Type B pancreatic cell (in vitro differentiated cells): ENCODE measurements at regions not wholly inside any gene's neighbourhood (a gene's known extent, or its start where the extent isn't known, plus 50 kb on each side); places are given as distances from the start of the nearest gene placed in this dataset.

Source experiments
- DNase-seq: peaks from one replicate; pipeline ENCODE4 v3.0.0; 2021; ENCODE audit warnings: mixed read lengths; ENCODE audit not compliant: unreplicated experiment; ENCODE audit errors: extremely low spot score
- H3K27ac Mint-ChIP-seq: 2 replicates; pipeline ENCODE4 v1.8.0; 2021; ENCODE audit warnings: mild to moderate bottlenecking, mixed read lengths
- H3K27me3 Mint-ChIP-seq: 2 replicates; pipeline ENCODE4 v1.8.0; 2021; ENCODE audit warnings: mixed read lengths
- H3K36me3 Mint-ChIP-seq: 2 replicates; pipeline ENCODE4 v1.8.0; 2021; ENCODE audit warnings: mixed read lengths
- H3K4me1 Mint-ChIP-seq: one replicate; pipeline ENCODE4 v1.8.0; 2021; ENCODE audit warnings: mixed read lengths; ENCODE audit not compliant: unreplicated experiment
- H3K4me3 Mint-ChIP-seq: 2 replicates; pipeline ENCODE4 v1.8.0; 2021; ENCODE audit warnings: mild to moderate bottlenecking, mixed read lengths
- H3K9me3 Mint-ChIP-seq: 2 replicates; pipeline ENCODE4 v1.8.0; 2021; ENCODE audit warnings: mixed read lengths
- TF ChIP-seq, protein P1 (sequence below): fragments of 200-600 bp; sonication (generic); conservative IDR thresholded peaks from 2 replicates; pipeline ENCODE4 v1.5.0; 2021; ENCODE audit warnings: antibody characterized with exemption, mild to moderate bottlenecking

DNA sequence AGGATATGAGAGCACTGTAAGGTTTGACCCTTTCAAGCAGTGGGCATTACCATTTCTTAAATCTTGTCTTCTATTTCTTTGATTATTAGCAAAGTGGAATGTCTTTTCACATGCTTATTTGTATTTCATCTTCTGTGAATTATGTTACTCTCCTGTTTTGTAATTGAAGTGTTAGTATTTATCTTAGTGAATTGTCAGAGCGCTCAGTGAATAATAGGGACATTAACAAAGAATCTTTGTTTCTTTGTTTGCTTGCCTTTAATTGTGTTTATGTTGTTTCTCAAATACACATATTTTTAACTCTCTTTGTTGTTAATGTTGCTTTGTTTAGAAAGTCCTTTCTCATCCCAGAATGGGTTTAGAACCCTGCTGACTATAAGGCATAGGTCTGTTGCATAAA, 259.3 kb downstream of the RRAGC start:
- TF ChIP-seq, protein P1, sequence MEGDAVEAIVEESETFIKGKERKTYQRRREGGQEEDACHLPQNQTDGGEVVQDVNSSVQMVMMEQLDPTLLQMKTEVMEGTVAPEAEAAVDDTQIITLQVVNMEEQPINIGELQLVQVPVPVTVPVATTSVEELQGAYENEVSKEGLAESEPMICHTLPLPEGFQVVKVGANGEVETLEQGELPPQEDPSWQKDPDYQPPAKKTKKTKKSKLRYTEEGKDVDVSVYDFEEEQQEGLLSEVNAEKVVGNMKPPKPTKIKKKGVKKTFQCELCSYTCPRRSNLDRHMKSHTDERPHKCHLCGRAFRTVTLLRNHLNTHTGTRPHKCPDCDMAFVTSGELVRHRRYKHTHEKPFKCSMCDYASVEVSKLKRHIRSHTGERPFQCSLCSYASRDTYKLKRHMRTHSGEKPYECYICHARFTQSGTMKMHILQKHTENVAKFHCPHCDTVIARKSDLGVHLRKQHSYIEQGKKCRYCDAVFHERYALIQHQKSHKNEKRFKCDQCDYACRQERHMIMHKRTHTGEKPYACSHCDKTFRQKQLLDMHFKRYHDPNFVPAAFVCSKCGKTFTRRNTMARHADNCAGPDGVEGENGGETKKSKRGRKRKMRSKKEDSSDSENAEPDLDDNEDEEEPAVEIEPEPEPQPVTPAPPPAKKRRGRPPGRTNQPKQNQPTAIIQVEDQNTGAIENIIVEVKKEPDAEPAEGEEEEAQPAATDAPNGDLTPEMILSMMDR, result no peak
- no peak overlapping the region for H3K27ac Mint-ChIP-seq
- H3K4me1 Mint-ChIP-seq, result no peaks in the 10 kb centered on the region
- H3K27me3 Mint-ChIP-seq, result peaks cover 22% of the 10 kb centered on the region
- H3K36me3 Mint-ChIP-seq, result no peaks in the 10 kb centered on the region
- no peaks in the 10 kb centered on the region for H3K9me3 Mint-ChIP-seq
- no peak for DNase-seq
- no peak overlapping the region for H3K4me3 Mint-ChIP-seq

DNA sequence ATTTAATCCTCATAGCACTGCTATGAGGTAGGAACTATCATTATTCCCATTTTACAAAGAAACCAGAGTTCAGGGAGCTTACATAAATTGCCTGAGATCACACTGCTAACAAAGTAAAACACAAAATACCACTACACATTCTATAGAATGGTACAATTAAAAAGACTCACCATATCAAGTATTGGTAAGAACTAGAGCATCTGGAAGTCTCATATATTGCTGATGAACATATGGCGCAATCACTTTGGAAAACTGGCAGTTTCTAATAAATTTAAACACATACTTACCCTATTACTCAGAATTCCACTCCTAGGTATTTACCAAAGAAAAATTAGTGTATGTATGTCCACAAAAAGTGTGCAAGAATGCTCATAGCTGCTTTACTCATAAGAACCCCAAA, 261.5 kb downstream of the RRAGC start:
- Mint-ChIP-seq H3K36me3 (no peaks in the 10 kb centered on the region), H3K27ac (no peak overlapping the region), H3K4me1 (no peaks in the 10 kb centered on the region), H3K9me3 (peaks cover 5% of the 10 kb centered on the region), H3K4me3 (no peak overlapping the region), H3K27me3 (peaks cover 24% of the 10 kb centered on the region)
- no peak for DNase-seq
- TF ChIP-seq, protein P1, result no peak

DNA sequence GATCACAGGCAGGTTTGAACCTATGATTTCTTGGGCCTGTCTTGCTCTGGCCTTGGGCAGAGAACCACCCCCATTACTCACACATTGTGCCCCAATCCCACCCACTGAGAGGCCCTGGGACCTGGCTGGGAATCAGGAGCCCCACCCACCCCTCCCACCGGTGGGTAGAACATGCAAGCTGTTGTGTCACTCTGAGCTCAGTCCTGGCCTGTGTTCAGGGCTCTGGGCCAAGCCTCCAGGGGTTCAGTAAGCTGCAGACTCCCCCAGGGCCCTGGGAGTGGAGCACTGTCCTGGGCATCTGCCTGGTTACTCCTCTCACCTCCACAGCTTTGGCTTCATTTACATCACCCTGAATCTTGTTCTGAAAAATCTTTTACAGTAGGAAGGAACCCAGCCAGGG, 270.5 kb downstream of the RRAGC start:
- no peak overlapping the region for H3K27ac Mint-ChIP-seq
- no peaks in the 10 kb centered on the region for H3K4me1 Mint-ChIP-seq
- H3K9me3 Mint-ChIP-seq, result peaks cover 3% of the 10 kb centered on the region
- DNase-seq, result no peak
- H3K27me3 Mint-ChIP-seq, result peaks cover 18% of the 10 kb centered on the region
- no peaks in the 10 kb centered on the region for H3K36me3 Mint-ChIP-seq
- H3K4me3 Mint-ChIP-seq, result no peak overlapping the region
- TF ChIP-seq, protein P1, result no peak

DNA sequence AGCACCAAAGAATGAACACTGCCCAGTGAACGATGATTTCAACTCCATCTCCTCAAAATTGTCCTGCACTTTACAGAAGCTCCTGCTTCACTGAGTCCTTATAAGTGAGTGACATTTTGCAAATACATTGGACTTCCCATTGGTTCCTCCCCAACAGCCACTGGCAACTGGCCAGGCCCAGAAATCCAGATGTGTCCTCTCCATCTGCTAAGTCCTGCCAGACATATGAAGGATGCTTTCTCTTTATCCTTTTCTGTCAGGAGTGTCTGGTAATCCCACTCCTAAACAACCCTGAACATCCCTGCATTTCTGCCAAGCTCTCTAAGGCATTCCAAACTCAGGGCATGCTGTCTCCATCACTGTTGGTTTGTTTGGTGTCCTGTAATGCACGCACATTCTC, 271.8 kb downstream of the RRAGC start:
- DNase-seq, result no peak
- H3K9me3 Mint-ChIP-seq, result peaks cover 12% of the 10 kb centered on the region
- no peaks in the 10 kb centered on the region for H3K36me3 Mint-ChIP-seq
- no peak overlapping the region for H3K27ac Mint-ChIP-seq
- no peak overlapping the region for H3K4me3 Mint-ChIP-seq
- no peaks in the 10 kb centered on the region for H3K4me1 Mint-ChIP-seq
- TF ChIP-seq, protein P1, result no peak
- H3K27me3 Mint-ChIP-seq, result peaks cover 25% of the 10 kb centered on the region

DNA sequence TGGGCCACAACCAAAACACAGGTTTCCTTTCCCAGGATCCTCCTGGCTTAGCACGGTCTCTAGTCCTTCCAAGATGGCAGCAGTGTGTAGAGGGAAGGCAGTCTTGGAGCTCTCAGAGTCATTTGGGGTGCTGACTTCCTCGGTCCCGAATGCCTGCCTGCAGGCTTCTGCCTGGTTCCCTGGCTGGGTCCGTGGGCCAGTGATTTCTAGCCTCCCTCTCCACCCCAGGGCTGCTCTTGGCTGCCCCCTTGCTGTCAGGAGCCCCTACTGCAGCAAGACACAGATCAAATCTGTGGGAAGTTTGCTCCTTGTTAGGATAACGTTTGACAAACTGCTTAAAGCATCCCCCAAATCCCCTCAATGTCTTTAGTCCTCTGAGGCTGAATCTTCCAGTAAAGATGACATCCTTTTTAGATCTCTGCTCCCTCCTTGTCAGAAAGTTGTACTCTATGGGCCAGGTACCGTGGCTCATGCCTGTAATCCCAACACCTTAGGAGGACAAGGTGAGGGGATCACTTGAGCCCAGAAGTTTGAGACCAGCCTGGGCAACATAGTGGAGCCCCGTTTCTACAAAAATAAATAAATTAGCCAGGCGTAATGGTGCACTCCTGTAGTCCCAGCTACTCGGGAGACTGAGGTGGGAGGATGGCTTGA, 272.5 kb downstream of the RRAGC start:
- H3K4me1 Mint-ChIP-seq, result no peaks in the 10 kb centered on the region
- H3K27me3 Mint-ChIP-seq, result peaks cover 29% of the 10 kb centered on the region
- H3K4me3 Mint-ChIP-seq, result no peak overlapping the region
- no peak overlapping the region for H3K27ac Mint-ChIP-seq
- peaks cover 12% of the 10 kb centered on the region for H3K9me3 Mint-ChIP-seq
- no peaks in the 10 kb centered on the region for H3K36me3 Mint-ChIP-seq
- no peak for DNase-seq
- TF ChIP-seq, protein P1, result peak; percentile 92

DNA sequence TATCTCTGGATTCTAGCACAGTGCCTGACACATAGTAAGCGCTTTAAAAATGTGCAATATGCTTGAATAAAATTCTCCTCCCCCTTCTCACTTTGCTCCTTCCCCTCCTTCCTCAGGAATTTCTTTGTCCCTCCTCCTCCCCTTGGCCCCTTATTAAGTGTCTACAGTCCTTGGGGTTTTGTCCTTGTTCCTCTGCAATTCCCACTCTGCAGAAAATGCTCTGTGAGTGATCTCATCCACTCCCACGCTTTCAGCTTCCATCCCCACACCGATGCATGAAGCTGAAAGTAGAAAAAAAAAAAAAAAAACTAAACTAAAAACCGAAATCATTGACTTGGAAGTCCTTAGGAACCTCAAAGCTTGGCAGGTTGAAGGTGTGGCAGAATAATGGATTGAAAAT, 273.6 kb downstream of the RRAGC start:
- DNase-seq, result no peak
- Mint-ChIP-seq H3K27ac (no peak overlapping the region), H3K4me1 (peaks cover 6% of the 10 kb centered on the region), H3K9me3 (peaks cover 12% of the 10 kb centered on the region), H3K36me3 (no peaks in the 10 kb centered on the region), H3K27me3 (peaks cover 40% of the 10 kb centered on the region), H3K4me3 (no peak overlapping the region)
- TF ChIP-seq, protein P1, result no peak
